Peyer's patch (tissue), 4 donors: ENCODE measurements at regions not wholly inside any gene's neighbourhood (a gene's known extent, or its start where the extent isn't known, plus 50 kb on each side); places are given as distances from the start of the nearest gene placed in this dataset.

Experiments used
- POLR2A ChIP-seq, 2 donors: fragments of 450-650 bp; IDR thresholded peaks; one replicate each; pipeline ENCODE4 v1.5.1; 2017; ENCODE audit warnings: antibody characterized with exemption in 2 of 2, mild to moderate bottlenecking in 2 of 2, moderate library complexity in 2 of 2
- TF ChIP-seq, protein P1 (sequence below), 6 experiments: fragments of 450-650 bp in 4 of 6; fragments of 200-600 bp in 2 of 6; sonication (generic) in 1 of 6; IDR thresholded peaks; one replicate each; pipeline ENCODE4 v1.5.1; 2017 to 2019; ENCODE audit warnings: antibody characterized with exemption in 6 of 6, mild to moderate bottlenecking in 3 of 6, moderate library complexity in 1 of 6

DNA sequence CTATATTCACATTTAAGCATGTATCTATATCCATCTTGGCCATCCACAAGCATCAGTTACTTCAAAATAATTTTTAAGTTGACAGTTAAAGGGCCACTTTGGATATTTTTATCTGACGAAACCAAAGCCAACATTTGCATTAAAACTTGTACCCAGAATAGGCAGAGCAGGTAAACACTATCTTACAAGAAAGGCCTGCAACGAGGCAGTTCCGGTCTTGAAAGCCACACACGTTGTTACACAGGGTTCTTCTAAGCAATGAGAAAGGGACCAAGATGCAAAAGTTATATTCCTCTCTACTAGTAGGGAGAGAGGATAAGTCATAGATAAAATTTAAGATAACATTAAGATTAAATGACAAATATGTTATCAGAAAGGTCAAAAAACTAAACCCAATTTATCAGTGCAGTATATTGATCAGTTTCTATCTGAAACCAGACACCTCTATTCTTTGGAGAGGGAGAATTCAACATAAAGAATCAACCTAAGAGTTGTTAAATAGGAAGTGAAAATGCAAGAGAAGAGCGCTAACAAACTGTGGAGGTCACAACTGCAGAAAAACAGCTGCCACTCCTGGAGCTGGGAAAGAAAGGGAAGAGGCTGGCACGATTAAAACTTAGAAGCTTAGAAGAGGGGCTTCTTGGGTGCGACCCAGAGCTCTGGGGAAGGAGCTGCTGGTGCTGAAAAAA, 701.3 kb downstream of the TNS3 start:
- TF ChIP-seq, protein P1, sequence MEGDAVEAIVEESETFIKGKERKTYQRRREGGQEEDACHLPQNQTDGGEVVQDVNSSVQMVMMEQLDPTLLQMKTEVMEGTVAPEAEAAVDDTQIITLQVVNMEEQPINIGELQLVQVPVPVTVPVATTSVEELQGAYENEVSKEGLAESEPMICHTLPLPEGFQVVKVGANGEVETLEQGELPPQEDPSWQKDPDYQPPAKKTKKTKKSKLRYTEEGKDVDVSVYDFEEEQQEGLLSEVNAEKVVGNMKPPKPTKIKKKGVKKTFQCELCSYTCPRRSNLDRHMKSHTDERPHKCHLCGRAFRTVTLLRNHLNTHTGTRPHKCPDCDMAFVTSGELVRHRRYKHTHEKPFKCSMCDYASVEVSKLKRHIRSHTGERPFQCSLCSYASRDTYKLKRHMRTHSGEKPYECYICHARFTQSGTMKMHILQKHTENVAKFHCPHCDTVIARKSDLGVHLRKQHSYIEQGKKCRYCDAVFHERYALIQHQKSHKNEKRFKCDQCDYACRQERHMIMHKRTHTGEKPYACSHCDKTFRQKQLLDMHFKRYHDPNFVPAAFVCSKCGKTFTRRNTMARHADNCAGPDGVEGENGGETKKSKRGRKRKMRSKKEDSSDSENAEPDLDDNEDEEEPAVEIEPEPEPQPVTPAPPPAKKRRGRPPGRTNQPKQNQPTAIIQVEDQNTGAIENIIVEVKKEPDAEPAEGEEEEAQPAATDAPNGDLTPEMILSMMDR (IDR thresholded peaks at IDR 0.05): no peak
- TF ChIP-seq POLR2A (IDR thresholded peaks at IDR 0.05): no peak
